IMR-90 (cell line): ENCODE measurements at regions not wholly inside any gene's neighbourhood (a gene's known extent, or its start where the extent isn't known, plus 50 kb on each side); places are given as distances from the start of the nearest gene placed in this dataset.

Experiments
- ATAC-seq: fragments of 200-7000 bp; cut with Tn5 transposase; 2 replicates; pipeline ENCODE4 v1.9.1; 2020; ENCODE audit warnings: low read depth, mild to moderate bottlenecking, moderate library complexity
- BruUV-seq: library from RNA; stranded (reverse); fragments of 400-500 nt; replicated peaks from 2 replicates; lab custom pipeline; 2021; lab: Mats Ljungman, UMichigan
- CTCF ChIA-PET: fragments of 300-600 bp; formaldehyde crosslinking; extraction: SDS; loops from one replicate; lab custom pipeline; 2021; ENCODE audit warnings: antibody characterized with exemption; lab: Yijun Ruan, JAX
- POLR2A ChIA-PET: fragments of 300-600 bp; sonication (Branson Sonifier 250); formaldehyde crosslinking; loops from one replicate; lab custom pipeline; 2022; ENCODE audit warnings: antibody characterized with exemption; ENCODE audit not compliant: unreplicated experiment; lab: Charles Lee
- DNase-seq: peaks from one replicate; pipeline ENCODE4 v3.0.0; 2013
- H2AFZ ChIP-seq: replicated peaks from 2 replicates; pipeline ENCODE3; 2013; ENCODE audit warnings: low read length, mild to moderate bottlenecking; ENCODE audit not compliant: poor library complexity
- H2AK5ac ChIP-seq: 2 replicates; pipeline ENCODE4 v1.6.1; 2013; ENCODE audit warnings: low read depth, low read length, inconsistent platforms
- H2AK9ac ChIP-seq: replicated peaks from 2 replicates; pipeline ENCODE3; 2013; ENCODE audit warnings: mild to moderate bottlenecking, low read depth, low read length, moderate library complexity; ENCODE audit not compliant: poor library complexity
- H2BK120ac ChIP-seq: 2 replicates; pipeline ENCODE4 v1.6.1; 2013; ENCODE audit warnings: low read depth, low read length, inconsistent platforms
- H2BK15ac ChIP-seq: 3 replicates; pipeline ENCODE4 v1.6.1; 2013; ENCODE audit warnings: low read depth, low read length, inconsistent platforms
- H2BK20ac ChIP-seq: 2 replicates; pipeline ENCODE4 v1.6.1; 2013; ENCODE audit warnings: low read depth, mild to moderate bottlenecking, inconsistent platforms, low read length, moderate library complexity
- H2BK5ac ChIP-seq: 2 replicates; pipeline ENCODE4 v1.6.1; 2013; ENCODE audit warnings: mild to moderate bottlenecking, low read depth, low read length, inconsistent platforms; ENCODE audit not compliant: poor library complexity, severe bottlenecking
- H3K14ac ChIP-seq: replicated peaks from 2 replicates; pipeline ENCODE4 v1.6.1; 2013; ENCODE audit warnings: low read depth, low read length, inconsistent platforms
- H3K18ac ChIP-seq: 2 replicates; pipeline ENCODE4 v1.6.1; 2013; ENCODE audit warnings: low read depth, low read length, control low read depth
- H3K23ac ChIP-seq: 2 replicates; pipeline ENCODE4 v1.6.1; 2013; ENCODE audit warnings: low read depth, low read length, inconsistent platforms
- H3K27ac ChIP-seq: 2 replicates; pipeline ENCODE4 v1.5.1; 2013; ENCODE audit warnings: mild to moderate bottlenecking, control low read depth, low read length; ENCODE audit not compliant: insufficient read depth
- H3K27me3 ChIP-seq: 2 replicates; pipeline ENCODE4 v1.6.1; 2013; ENCODE audit warnings: low read length; ENCODE audit not compliant: control insufficient read depth, insufficient read depth
- H3K36me3 ChIP-seq: 2 replicates; pipeline ENCODE4 v1.6.1; 2013; ENCODE audit warnings: low read length, mixed read lengths; ENCODE audit not compliant: control insufficient read depth, insufficient read depth
- H3K4ac ChIP-seq: 2 replicates; pipeline ENCODE4 v1.6.1; 2013; ENCODE audit warnings: low read depth, low read length, inconsistent platforms
- H3K4me1 ChIP-seq: 2 replicates; pipeline ENCODE4 v1.6.1; 2013; ENCODE audit warnings: low read length, mixed read lengths; ENCODE audit not compliant: control insufficient read depth, insufficient read depth
- H3K4me2 ChIP-seq: 2 replicates; pipeline ENCODE4 v1.6.1; 2013; ENCODE audit warnings: low read depth, mild to moderate bottlenecking, control low read depth, low read length, moderate library complexity
- H3K4me3 ChIP-seq: 2 replicates; pipeline ENCODE4 v1.5.1; 2013; ENCODE audit warnings: low read depth, mild to moderate bottlenecking, control low read depth, low read length, moderate library complexity; ENCODE audit not compliant: insufficient read depth
- H3K56ac ChIP-seq: 2 replicates; pipeline ENCODE4 v1.6.1; 2013; ENCODE audit warnings: low read length, inconsistent platforms; ENCODE audit not compliant: insufficient read depth; ENCODE audit errors: extremely low read depth
- H3K79me1 ChIP-seq, 2 experiments: 2 replicates each; pipeline ENCODE4 v1.6.1; 2013; ENCODE audit warnings: low read length in 2 of 2, inconsistent platforms in 1 of 2, low read depth in 1 of 2
- H3K9ac ChIP-seq: 2 replicates; pipeline ENCODE4 v1.6.1; 2013; ENCODE audit warnings: low read depth, low read length, control low read depth
- H3K9me1 ChIP-seq: 2 replicates; pipeline ENCODE4 v1.6.1; 2013; ENCODE audit warnings: low read length, inconsistent platforms; ENCODE audit not compliant: insufficient read depth
- H3K9me3 ChIP-seq: 2 replicates; pipeline ENCODE4 v1.6.1; 2013; ENCODE audit warnings: low read length; ENCODE audit not compliant: control insufficient read depth, insufficient read depth
- H4K20me1 ChIP-seq: 2 replicates; pipeline ENCODE4 v1.6.1; 2013; ENCODE audit warnings: low read length, inconsistent platforms; ENCODE audit not compliant: insufficient read depth
- H4K5ac ChIP-seq: 2 replicates; pipeline ENCODE4 v1.6.1; 2013; ENCODE audit warnings: mild to moderate bottlenecking, low read depth, low read length, control low read depth
- H4K8ac ChIP-seq, 2 experiments: 2 replicates each; pipeline ENCODE4 v1.6.1; 2013; ENCODE audit warnings: low read depth in 2 of 2, low read length in 2 of 2, control low read depth in 1 of 2, inconsistent platforms in 1 of 2
- H4K91ac ChIP-seq: 2 replicates; pipeline ENCODE4 v1.6.1; 2013; ENCODE audit warnings: low read depth, low read length, inconsistent platforms; ENCODE audit not compliant: insufficient read depth
- CEBPB ChIP-seq: IDR thresholded peaks from 2 replicates; pipeline ENCODE4 v1.6.1; 2012; ENCODE audit warnings: low read depth, low read length, improper control_type of control experiment
- ELK1 ChIP-seq: fragments of 150-350 bp; IDR thresholded peaks from 2 replicates; pipeline ENCODE4 v1.6.1; 2016; ENCODE audit warnings: low read depth, mild to moderate bottlenecking, low read length, moderate library complexity, borderline replicate concordance
- FOS ChIP-seq: fragments of 150-350 bp; IDR thresholded peaks from 2 replicates; pipeline ENCODE4 v1.6.1; 2016; ENCODE audit warnings: low read depth, low read length
- MAFK ChIP-seq: IDR thresholded peaks from 2 replicates; pipeline ENCODE4 v1.6.1; 2012; ENCODE audit warnings: low read depth, low read length, improper control_type of control experiment
- RCOR1 ChIP-seq: IDR thresholded peaks from 2 replicates; pipeline ENCODE4 v1.6.1; 2012; ENCODE audit warnings: mild to moderate bottlenecking, low read length, improper control_type of control experiment; ENCODE audit not compliant: insufficient replicate concordance
- WGBS, 2 experiments: methylation state at CpG; one replicate each; pipeline versions ENCODE4 v1.1.5 to v1.1.7; 2013; ENCODE audit warnings: missing lambda C conversion rate in 2 of 2; ENCODE audit not compliant: insufficient read length in 1 of 2; ENCODE audit errors: extremely low coverage in 2 of 2; 5-methylcytosine and 5-hydroxymethylcytosine counted together
- dilution Hi-C: fragments of 300-500 bp; cut with HindIII; formaldehyde crosslinking; loops from one replicate; pipeline ENCODE4 v1.14.3; 2018; ENCODE audit warnings: low sequenced_read_pairs; ENCODE audit not compliant: unreplicated experiment
- in situ Hi-C: fragments of 300-500 bp; cut with MboI; formaldehyde crosslinking; loops from 3 replicates; pipeline ENCODE4 v1.14.3; 2019; ENCODE audit warnings: low sequenced_read_pairs, inconsistent platforms, mixed read lengths
- intact Hi-C: fragments of 100-400 bp; cut with micrococcal nuclease; formaldehyde crosslinking; loops from 2 replicates; pipeline ENCODE4 v1.10.0; 2022

DNA sequence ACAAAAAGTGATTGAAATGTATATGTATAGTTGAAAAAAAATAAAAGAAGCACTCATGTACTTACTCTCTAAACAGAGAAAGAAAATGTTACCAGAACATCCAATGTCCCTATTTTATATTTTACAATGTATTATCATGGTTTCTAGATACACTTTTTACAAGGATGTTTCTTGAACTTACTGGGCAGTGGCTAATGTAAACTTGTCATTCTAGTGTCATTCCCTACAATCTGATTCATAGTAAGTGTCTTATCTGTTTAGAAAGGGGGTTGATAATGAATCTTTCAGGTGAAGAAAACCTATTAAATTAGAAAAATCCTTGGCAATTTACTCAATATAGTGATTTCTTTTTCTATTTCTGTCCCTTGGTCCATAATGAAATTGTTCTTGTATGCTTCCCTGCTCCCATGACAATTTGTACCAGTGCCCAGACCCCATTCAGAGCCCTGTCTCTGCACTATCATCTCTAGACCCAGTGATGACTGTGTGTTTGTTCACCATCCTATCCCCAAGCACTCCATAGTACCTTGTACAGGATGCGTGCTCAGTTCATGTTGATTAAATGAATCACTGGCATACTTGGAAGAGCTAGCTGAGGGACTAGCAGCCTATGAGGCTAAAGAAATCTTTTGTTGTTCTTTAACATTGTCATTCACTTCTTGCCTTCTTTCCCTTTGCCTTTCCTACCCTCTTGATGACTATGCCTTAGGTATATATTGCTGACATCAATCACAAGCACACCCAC is 101.2 kb downstream of the HMHB1 start:
- peak; percentile 91 for DNase-seq
- H2AFZ ChIP-seq: no peak overlapping the region
- no peaks in the 10 kb centered on the region for H3K36me3 ChIP-seq
- H3K4me1 ChIP-seq: no peaks in the 10 kb centered on the region
- BruUV-seq: no TSS peak
- no peak for TF ChIP-seq ELK1
- TF ChIP-seq MAFK: peak; percentile 24; the same call in 1 of the 2 replicates
- TF ChIP-seq FOS: peak; percentile 63; the same call in 1 of the 2 replicates
- TF ChIP-seq CEBPB: peak; percentile 6; the same call in 1 of the 2 replicates
- peak; percentile 43 for TF ChIP-seq RCOR1
- H3K14ac ChIP-seq: no peak overlapping the region
- no peak overlapping the region for H2BK15ac ChIP-seq
- H4K20me1 ChIP-seq: no peaks in the 10 kb centered on the region
- dilution Hi-C loops: no loop called here
- no peak overlapping the region for H2AK5ac ChIP-seq
- H4K91ac ChIP-seq: no peak overlapping the region; the same call in 1 of the 2 replicates
- ChIA-PET POLR2A (no interaction called here), CTCF (no interaction called here)
- no peaks in the 10 kb centered on the region for H3K9me3 ChIP-seq
- H4K5ac ChIP-seq: no peak overlapping the region
- intact Hi-C loops: no loop called here
- H4K8ac ChIP-seq: no peak overlapping the region
- no peak overlapping the region for H3K23ac ChIP-seq
- H3K4ac ChIP-seq: no peak overlapping the region
- no peak overlapping the region for H3K9ac ChIP-seq
- H3K27ac ChIP-seq: no peak overlapping the region
- 0 out of 2 replicates have a peak overlapping the region, but pooled peaks have one; percentile 16 for H3K56ac ChIP-seq
- peak overlapping the region; percentile 23 for H2BK120ac ChIP-seq
- H3K4me2 ChIP-seq: peak overlapping the region; percentile 38; the same call in 1 of the 2 replicates
- H3K4me3 ChIP-seq: no peak overlapping the region
- H2BK5ac ChIP-seq: peak overlapping the region; percentile 86
- no peaks in the 10 kb centered on the region for H3K79me1 ChIP-seq
- no CpG with 5 or more reads among the region's 1 CpG for WGBS, 2 experiments
- H3K9me1 ChIP-seq: no peaks in the 10 kb centered on the region
- no peak overlapping the region for H3K18ac ChIP-seq
- H3K27me3 ChIP-seq: no peaks in the 10 kb centered on the region
- no peak overlapping the region for H2BK20ac ChIP-seq
- H2AK9ac ChIP-seq: no peak overlapping the region
- ATAC-seq: peak; percentile 98
- in situ Hi-C loops: no loop called here
